ENCODE measurements at regions not wholly inside any gene's neighbourhood (a gene's known extent, or its start where the extent isn't known, plus 50 kb on each side); places are given as distances from the start of the nearest gene placed in this dataset.

GRCh38 chr15:39127151-39127790 lies 453.6 kb upstream of the THBS1 start:
- Histone ChIP-seq H3K4me1 (replicated peaks in 1 of 4; ENCODE audit: control insufficient read depth in 3 of 4, insufficient read depth in 4 of 4, low read length in 3 of 4) (peaks cover 0 to 6% (median 3%) of the 10 kb centered on the region in 4 experiments; a peak in 5 of 7 replicates), H2BK20ac (ENCODE audit: low read length) (no peak overlapping the region), H3K36me3 (ENCODE audit: control insufficient read depth in 2 of 4, insufficient read depth in 4 of 4, low read length in 3 of 4) (no peaks in the 10 kb centered on the region), H4K91ac (replicated peaks; ENCODE audit: insufficient read length, low read length) (no peak overlapping the region), H4K8ac (ENCODE audit: extremely low read depth, insufficient read depth, low read length) (no peak overlapping the region), H4K5ac (ENCODE audit: insufficient read length, low read depth, low read length) (no peak overlapping the region), H4K20me1 (replicated peaks in 1 of 2; ENCODE audit: control insufficient read depth in 1 of 2, insufficient read depth in 2 of 2, low read length in 2 of 2) (no peaks in the 10 kb centered on the region), H3K23ac (ENCODE audit: insufficient read length) (no peak overlapping the region), H2BK12ac (ENCODE audit: low read depth, low read length) (peak overlapping the region; percentile 40; the same call in 1 of the 2 replicates), H3K27ac (ENCODE audit: low read depth, low read length) (no peak overlapping the region), H3K9ac (replicated peaks in 1 of 4; ENCODE audit: extremely low read depth in 1 of 4, low read depth in 3 of 4, low read length in 3 of 4) (no peak overlapping the region), H2BK15ac (ENCODE audit: low read length) (no peak overlapping the region), H3K79me1 (ENCODE audit: low read depth, low read length) (no peaks in the 10 kb centered on the region), H3K4me3 (ENCODE audit: extremely low read depth in 1 of 4, insufficient read depth in 2 of 4, low read depth in 3 of 4, low read length in 4 of 4) (no peak overlapping the region), H3K4ac (replicated peaks; ENCODE audit: insufficient read length, low read depth, low read length) (no peak overlapping the region), H3K9me3 (ENCODE audit: insufficient read depth in 2 of 2, low read depth in 1 of 2, low read length in 1 of 2) (no peaks in the 10 kb centered on the region), H2BK120ac (replicated peaks; ENCODE audit: low read depth, low read length) (no peak overlapping the region), H3K79me2 (ENCODE audit: control insufficient read depth in 1 of 2, insufficient read depth in 2 of 2, low read length in 2 of 2) (no peaks in the 10 kb centered on the region), H2AK5ac (ENCODE audit: low read depth, low read length) (no peak overlapping the region), H3K56ac (replicated peaks; ENCODE audit: insufficient read length, low read depth, low read length) (no peak overlapping the region), H3K18ac (ENCODE audit: extremely low read depth, low read length) (no peak overlapping the region), H2BK5ac (ENCODE audit: low read depth, low read length) (no peak overlapping the region), H3K14ac (ENCODE audit: insufficient read length) (no peak overlapping the region), H3K27me3 (replicated peaks in 1 of 4; ENCODE audit: control insufficient read depth in 3 of 4, extremely low read depth in 1 of 4, insufficient read depth in 3 of 4, low read length in 3 of 4) (no peaks in the 10 kb centered on the region), H3K4me2 (ENCODE audit: insufficient read depth in 1 of 2, low read depth in 2 of 2, low read length in 2 of 2) (no peak overlapping the region), H2AFZ (ENCODE audit: low read length) (peak overlapping the region; percentile 35; the same call in 1 of the 2 replicates), H3K23me2 (ENCODE audit: low read depth, low read length) (no peaks in the 10 kb centered on the region)
- FAIRE-seq (no peak), DNase-seq (ENCODE audit: low read depth in 1 of 2, low spot score in 2 of 2) (no peak)
- POLR2A ChIA-PET (ENCODE audit: partially characterized antibody), result interaction anchor here (0.6 to 3.5 kb wide), 2 partner anchors 9 to 454 kb away, joined by 3 to 15 read pairs; partner anchors contain the start of gene THBS1
- no peak for TF ChIP-seq CREB1 (IDR thresholded peaks at IDR 0.05)
- TF ChIP-seq KDM4A (IDR thresholded peaks at IDR 0.05; ENCODE audit: low read depth, low read length, severe bottlenecking), result no peak
- TF ChIP-seq EZH2 (IDR thresholded peaks at IDR 0.05; ENCODE audit: low read depth, low read length, severe bottlenecking), result no peak
- CTCF ChIA-PET (ENCODE audit: partially characterized antibody), result interaction anchor here (0.5 to 3.1 kb wide), 8 partner anchors 14 to 453 kb away, joined by 3 to 12 read pairs (median 4); partner anchors contain the start of gene THBS1
- 81% methylated on average over 2 of the region's 2 CpGs; no CpG with 5 or more reads in 1 of the 2 experiments for WGBS, 2 experiments (ENCODE audit: extremely low coverage in 1 of 2, insufficient coverage in 1 of 2, insufficient read length in 1 of 2, insufficient replicate concordance in 2 of 2, low coverage in 1 of 2, low lambda C conversion rate in 2 of 2, missing lambda C conversion rate in 1 of 2)
